ENCODE measurements at regions not wholly inside any gene's neighbourhood (a gene's known extent, or its start where the extent isn't known, plus 50 kb on each side); places are given as distances from the start of the nearest gene placed in this dataset.

DNA sequence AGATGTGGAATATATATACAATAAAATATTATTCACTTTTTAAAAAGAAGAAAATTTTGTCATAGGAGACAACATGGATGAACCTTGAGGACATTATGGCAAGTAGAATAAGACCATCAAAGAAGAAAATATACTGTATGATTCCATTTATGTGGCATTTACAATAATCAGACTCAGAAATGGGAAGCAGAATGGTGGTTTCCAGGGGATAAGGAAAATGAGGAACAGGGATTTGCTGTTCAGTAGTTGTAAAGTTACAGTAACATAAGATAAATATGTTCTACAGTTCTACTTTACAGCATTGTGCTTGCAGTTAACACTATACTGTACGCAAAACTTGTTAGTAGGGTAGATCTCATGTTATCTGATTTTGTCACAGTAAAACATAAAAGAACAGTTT, 1271.0 kb downstream of the LRFN5 start:
- TF ChIP-seq, protein P1, sequence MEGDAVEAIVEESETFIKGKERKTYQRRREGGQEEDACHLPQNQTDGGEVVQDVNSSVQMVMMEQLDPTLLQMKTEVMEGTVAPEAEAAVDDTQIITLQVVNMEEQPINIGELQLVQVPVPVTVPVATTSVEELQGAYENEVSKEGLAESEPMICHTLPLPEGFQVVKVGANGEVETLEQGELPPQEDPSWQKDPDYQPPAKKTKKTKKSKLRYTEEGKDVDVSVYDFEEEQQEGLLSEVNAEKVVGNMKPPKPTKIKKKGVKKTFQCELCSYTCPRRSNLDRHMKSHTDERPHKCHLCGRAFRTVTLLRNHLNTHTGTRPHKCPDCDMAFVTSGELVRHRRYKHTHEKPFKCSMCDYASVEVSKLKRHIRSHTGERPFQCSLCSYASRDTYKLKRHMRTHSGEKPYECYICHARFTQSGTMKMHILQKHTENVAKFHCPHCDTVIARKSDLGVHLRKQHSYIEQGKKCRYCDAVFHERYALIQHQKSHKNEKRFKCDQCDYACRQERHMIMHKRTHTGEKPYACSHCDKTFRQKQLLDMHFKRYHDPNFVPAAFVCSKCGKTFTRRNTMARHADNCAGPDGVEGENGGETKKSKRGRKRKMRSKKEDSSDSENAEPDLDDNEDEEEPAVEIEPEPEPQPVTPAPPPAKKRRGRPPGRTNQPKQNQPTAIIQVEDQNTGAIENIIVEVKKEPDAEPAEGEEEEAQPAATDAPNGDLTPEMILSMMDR (conservative IDR thresholded peaks at IDR 0.05; ENCODE audit: low read depth, low read length), result no peak
- TF ChIP-seq EZH2 (IDR thresholded peaks at IDR 0.05; ENCODE audit: low read length, unreplicated experiment), result no peak

Data from PC-3 (cell line).